K562 (cell line): ENCODE measurements at regions not wholly inside any gene's neighbourhood (a gene's known extent, or its start where the extent isn't known, plus 50 kb on each side); places are given as distances from the start of the nearest gene placed in this dataset.

Experiments used
- E2F8 ChIP-seq: fragments of 450-650 bp; IDR thresholded peaks from 2 replicates; pipeline ENCODE4 v1.7.1; 2018; ENCODE audit warnings: mild to moderate bottlenecking, low read depth; ENCODE audit not compliant: partially characterized antibody
- FIP1L1 ChIP-seq: fragments of 200-400 bp; formaldehyde crosslinking; IDR thresholded peaks from 2 replicates; pipeline ENCODE4 v1.6.1; 2018; ENCODE audit warnings: mild to moderate bottlenecking, low read depth, low read length; ENCODE audit not compliant: poor library complexity, severe bottlenecking
- HDAC6 ChIP-seq: IDR thresholded peaks from 2 replicates; pipeline ENCODE4 v1.6.1; 2012; ENCODE audit warnings: low read depth, mild to moderate bottlenecking, control low read depth, inconsistent platforms, low read length, moderate library complexity
- NR1H2 ChIP-seq: sonication (generic); formaldehyde crosslinking; IDR thresholded peaks from 2 replicates; pipeline ENCODE4 v1.4.0; 2020; ENCODE audit warnings: mild to moderate bottlenecking, missing genetic modification reagents
- PHF20 ChIP-seq: fragments of 450-650 bp; IDR thresholded peaks from 2 replicates; pipeline ENCODE4 v1.6.1; 2018; ENCODE audit not compliant: partially characterized antibody
- POLR3G ChIP-seq: IDR thresholded peaks from 2 replicates; pipeline ENCODE4 v1.6.1; 2011; ENCODE audit not compliant: insufficient read length, insufficient replicate concordance; ENCODE audit errors: extremely low read depth
- TSHZ1 ChIP-seq: fragments of 250-450 bp; sonication (Bioruptor Pico); IDR thresholded peaks from 2 replicates; pipeline ENCODE4 v1.4.0; 2020; ENCODE audit warnings: mild to moderate bottlenecking, moderate library complexity
- XRCC4 ChIP-seq: IDR thresholded peaks from one replicate; pipeline ENCODE4 v1.6.1; 2011; ENCODE audit not compliant: insufficient read depth, insufficient read length; ENCODE audit errors: extremely low read depth
- ZNF175 ChIP-seq: fragments of 200-800 bp; sonication (Bioruptor generic); IDR thresholded peaks from 2 replicates; pipeline ENCODE4 v1.6.1; 2016; ENCODE audit warnings: low read depth, mild to moderate bottlenecking, missing genetic modification characterization, missing compliant biosample characterization
- ZNF311 ChIP-seq: fragments of 250-450 bp; sonication (Bioruptor Pico); IDR thresholded peaks from 2 replicates; pipeline ENCODE4 v1.4.0; 2020; ENCODE audit warnings: mild to moderate bottlenecking, moderate library complexity
- ZNF318 ChIP-seq, 2 experiments: fragments of 450-650 bp; IDR thresholded peaks; 2 replicates each; pipeline ENCODE4 v1.6.1; 2016; ENCODE audit warnings: mild to moderate bottlenecking in 2 of 2, borderline replicate concordance in 1 of 2, low read depth in 1 of 2, moderate library complexity in 1 of 2

GRCh38 chr20:30376767-30377658 lies 880.5 kb upstream of the DEFB115 start (continued):
- no peak for TF ChIP-seq E2F8
- no peak for TF ChIP-seq ZNF311 (CRISPR knock-in tag)
- no peak for TF ChIP-seq ZNF318 (IDR thresholded peaks at IDR 0.05; ENCODE audit: borderline replicate concordance in 1 of 2, low read depth in 1 of 2)
- TF ChIP-seq NR1H2 (CRISPR knock-in tag), result no peak
- TF ChIP-seq TSHZ1 (CRISPR knock-in tag), result no peak
- TF ChIP-seq XRCC4, result no peak
- TF ChIP-seq POLR3G, result no peak
- no peak for TF ChIP-seq FIP1L1
- TF ChIP-seq ZNF175 (CRISPR knock-in tag), result no peak
- peak; percentile 44 for TF ChIP-seq PHF20
- no peak for TF ChIP-seq HDAC6
